ENCODE measurements at regions not wholly inside any gene's neighbourhood (a gene's known extent, or its start where the extent isn't known, plus 50 kb on each side); places are given as distances from the start of the nearest gene placed in this dataset.

GRCh38 chr10:130887170-130887569 is 424.4 kb downstream of the TCERG1L start:
- WGBS (ENCODE audit: insufficient coverage, low coverage, low lambda C conversion rate, missing lambda C conversion rate) = 29% methylated on average over 6 of the region's 7 CpGs

GRCh38 chr10:130888493-130888892 is 423.0 kb downstream of the TCERG1L start:
- no peak for DNase-seq

More at GRCh38 chr10:130887170-130887569, 424.4 kb downstream of the TCERG1L start:
- H3K27me3 ChIP-seq = no peaks in the 10 kb centered on the region
- H3K9me3 ChIP-seq = no peaks in the 10 kb centered on the region
- TF ChIP-seq POLR2A (IDR thresholded peaks at IDR 0.05) (no peak), CTCF (IDR thresholded peaks at IDR 0.05) (no peak)
- H3K4me1 ChIP-seq = no peaks in the 10 kb centered on the region
- H3K27ac ChIP-seq = no peak overlapping the region
- DNase-seq (no peak), ATAC-seq (no peak)
- no peaks in the 10 kb centered on the region for H3K36me3 ChIP-seq
- no peak overlapping the region for H3K4me3 ChIP-seq
- intact Hi-C loops (cut with DNase I) = no loop called here

GRCh38 chr10:130889240-130889639 is 422.3 kb downstream of the TCERG1L start:
- Histone ChIP-seq H3K9me3 (no peaks in the 10 kb centered on the region), H3K27me3 (no peaks in the 10 kb centered on the region), H3K4me3 (no peak overlapping the region), H3K27ac (no peak overlapping the region), H3K36me3 (no peaks in the 10 kb centered on the region), H3K4me1 (no peaks in the 10 kb centered on the region)
- 45% methylated on average over 8 of the region's 8 CpGs for WGBS (ENCODE audit: insufficient coverage, low coverage, low lambda C conversion rate, missing lambda C conversion rate)
- DNase-seq (no peak), ATAC-seq (no peak)
- intact Hi-C loops (cut with DNase I) = no loop called here
- TF ChIP-seq CTCF (IDR thresholded peaks at IDR 0.05) (no peak), POLR2A (IDR thresholded peaks at IDR 0.05) (no peak)

More at GRCh38 chr10:130888493-130888892, 423.0 kb downstream of the TCERG1L start:
- Histone ChIP-seq H3K27me3 (no peaks in the 10 kb centered on the region), H3K4me3 (no peak overlapping the region), H3K9me3 (no peaks in the 10 kb centered on the region), H3K4me1 (no peaks in the 10 kb centered on the region), H3K27ac (no peak overlapping the region), H3K36me3 (no peaks in the 10 kb centered on the region)
- no peak for TF ChIP-seq CTCF (IDR thresholded peaks at IDR 0.05)
- TF ChIP-seq POLR2A (IDR thresholded peaks at IDR 0.05) = no peak
- 72% methylated on average over 2 of the region's 2 CpGs for WGBS (ENCODE audit: insufficient coverage, low coverage, low lambda C conversion rate, missing lambda C conversion rate)
- intact Hi-C loops (cut with DNase I) = no loop called here
- ATAC-seq = no peak

GRCh38 chr10:130889780-130890179 is 421.7 kb downstream of the TCERG1L start:
- no peak overlapping the region for H3K27ac ChIP-seq
- DNase-seq (no peak), ATAC-seq (no peak)
- WGBS (ENCODE audit: insufficient coverage, low coverage, low lambda C conversion rate, missing lambda C conversion rate) = no CpG with 5 or more reads among the region's 6 CpGs
- no peak overlapping the region for H3K4me3 ChIP-seq
- H3K9me3 ChIP-seq = no peaks in the 10 kb centered on the region
- TF ChIP-seq CTCF (IDR thresholded peaks at IDR 0.05) (no peak), POLR2A (IDR thresholded peaks at IDR 0.05) (no peak)
- intact Hi-C loops (cut with DNase I) = no loop called here
- no peaks in the 10 kb centered on the region for H3K36me3 ChIP-seq
- H3K27me3 ChIP-seq = no peaks in the 10 kb centered on the region
- no peaks in the 10 kb centered on the region for H3K4me1 ChIP-seq

- Histone ChIP-seq H3K27ac (no peak overlapping the region), H3K9me3 (no peaks in the 10 kb centered on the region), H3K4me3 (no peak overlapping the region), H3K27me3 (no peaks in the 10 kb centered on the region), H3K4me1 (no peaks in the 10 kb centered on the region), H3K36me3 (no peaks in the 10 kb centered on the region)
- DNase-seq = no peak
- WGBS (ENCODE audit: insufficient coverage, low coverage, low lambda C conversion rate, missing lambda C conversion rate) = 73% methylated on average over 5 of the region's 11 CpGs
- intact Hi-C loops (cut with DNase I) = no loop called here
- TF ChIP-seq CTCF (IDR thresholded peaks at IDR 0.05) = no peak
- TF ChIP-seq POLR2A (IDR thresholded peaks at IDR 0.05) = no peak
- no peak for ATAC-seq
Measured at GRCh38 chr10:130891066-130891465, 420.5 kb downstream of the TCERG1L start.

Data from right lobe of liver (tissue), 6 donors.